ENCODE measurements at regions not wholly inside any gene's neighbourhood (a gene's known extent, or its start where the extent isn't known, plus 50 kb on each side); places are given as distances from the start of the nearest gene placed in this dataset.

DNA sequence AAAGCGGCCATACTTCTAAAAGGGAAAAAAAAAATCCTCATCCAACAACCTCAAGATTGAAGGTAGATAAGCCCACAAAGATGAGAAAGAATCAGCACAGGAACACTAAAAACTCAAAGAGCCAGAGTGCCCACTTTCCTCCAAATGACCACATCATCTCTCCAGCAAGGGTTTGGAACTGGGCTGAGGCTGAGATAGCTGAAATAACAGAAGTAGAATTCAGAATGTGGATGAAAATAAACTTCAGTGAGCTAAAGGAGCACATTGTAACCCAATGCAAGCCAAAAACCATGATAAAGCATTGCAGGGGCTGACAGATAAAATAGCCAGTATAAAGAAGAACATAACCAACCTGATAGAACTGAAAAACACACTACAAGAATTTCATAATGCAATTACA is 158.7 kb upstream of the UBE2E2 start:
- Histone ChIP-seq H3K4me1 (replicated peaks in 1 of 4; ENCODE audit: control insufficient read depth in 3 of 4, insufficient read depth in 4 of 4, low read length in 3 of 4) (0 out of 7 replicates have a peak, but pooled peaks cover 0 to under 1% (median 0%) of the 10 kb centered on the region in 4 experiments), H4K5ac (ENCODE audit: insufficient read length, low read depth, low read length) (no peak overlapping the region), H3K79me1 (ENCODE audit: low read depth, low read length) (no peaks in the 10 kb centered on the region), H3K4me2 (ENCODE audit: insufficient read depth in 1 of 2, low read depth in 2 of 2, low read length in 2 of 2) (no peak overlapping the region), H3K36me3 (ENCODE audit: control insufficient read depth in 2 of 4, insufficient read depth in 4 of 4, low read length in 3 of 4) (no peaks in the 10 kb centered on the region), H3K56ac (replicated peaks; ENCODE audit: insufficient read length, low read depth, low read length) (no peak overlapping the region), H4K91ac (replicated peaks; ENCODE audit: insufficient read length, low read length) (no peak overlapping the region), H3K14ac (ENCODE audit: insufficient read length) (no peak overlapping the region), H3K4ac (replicated peaks; ENCODE audit: insufficient read length, low read depth, low read length) (no peak overlapping the region), H2BK15ac (ENCODE audit: low read length) (no peak overlapping the region), H2AK5ac (ENCODE audit: low read depth, low read length) (no peak overlapping the region), H2BK120ac (replicated peaks; ENCODE audit: low read depth, low read length) (no peak overlapping the region), H2BK12ac (ENCODE audit: low read depth, low read length) (no peak overlapping the region), H4K8ac (ENCODE audit: extremely low read depth, insufficient read depth, low read length) (no peak overlapping the region; the same call in 1 of the 2 replicates), H3K9ac (replicated peaks in 1 of 4; ENCODE audit: extremely low read depth in 1 of 4, low read depth in 3 of 4, low read length in 3 of 4) (no peak overlapping the region), H3K9me3 (ENCODE audit: insufficient read depth in 2 of 2, low read depth in 1 of 2, low read length in 1 of 2) (peaks cover 0 to 5% of the 10 kb centered on the region in 2 experiments; a peak in 1 of 4 replicates), H3K79me2 (ENCODE audit: control insufficient read depth in 1 of 2, insufficient read depth in 2 of 2, low read length in 2 of 2) (no peaks in the 10 kb centered on the region), H2AFZ (ENCODE audit: low read length) (no peak overlapping the region), H3K27me3 (replicated peaks in 1 of 4; ENCODE audit: control insufficient read depth in 3 of 4, extremely low read depth in 1 of 4, insufficient read depth in 3 of 4, low read length in 3 of 4) (no peaks in the 10 kb centered on the region), H2BK5ac (ENCODE audit: low read depth, low read length) (no peak overlapping the region), H4K20me1 (replicated peaks in 1 of 2; ENCODE audit: control insufficient read depth in 1 of 2, insufficient read depth in 2 of 2, low read length in 2 of 2) (no peaks in the 10 kb centered on the region), H3K23me2 (ENCODE audit: low read depth, low read length) (no peaks in the 10 kb centered on the region; the same call in 1 of the 2 replicates), H3K18ac (ENCODE audit: extremely low read depth, low read length) (no peak overlapping the region), H2BK20ac (ENCODE audit: low read length) (no peak overlapping the region), H3K23ac (ENCODE audit: insufficient read length) (no peak overlapping the region), H3K27ac (ENCODE audit: low read depth, low read length) (no peak overlapping the region), H3K4me3 (ENCODE audit: extremely low read depth in 1 of 4, insufficient read depth in 2 of 4, low read depth in 3 of 4, low read length in 4 of 4) (no peak overlapping the region)
- 95% methylated on average over 1 of the region's 1 CpG; no CpG with 5 or more reads in 1 of the 2 experiments for WGBS, 2 experiments (ENCODE audit: extremely low coverage in 1 of 2, insufficient coverage in 1 of 2, insufficient read length in 1 of 2, insufficient replicate concordance in 2 of 2, low coverage in 1 of 2, low lambda C conversion rate in 2 of 2, missing lambda C conversion rate in 1 of 2)
- CTCF ChIA-PET (ENCODE audit: partially characterized antibody) = interaction anchor here (0.8 kb wide), 1 partner anchor 82 kb away, joined by 6 read pairs; no protein-coding TSS in a partner anchor
- POLR2A ChIA-PET (ENCODE audit: partially characterized antibody) = no interaction called here
- FAIRE-seq = no peak
- no peak for DNase-seq (ENCODE audit: low read depth in 1 of 2, low spot score in 2 of 2)
- TF ChIP-seq KDM1A (IDR thresholded peaks at IDR 0.05; ENCODE audit: borderline replicate concordance, low read length) (no peak), RBBP5 (IDR thresholded peaks at IDR 0.05; ENCODE audit: borderline replicate concordance, low read depth, low read length) (no peak), KDM5A (IDR thresholded peaks at IDR 0.05; ENCODE audit: low read length) (no peak), TAF7 (optimal IDR thresholded peaks at IDR 0.05; ENCODE audit: borderline replicate concordance, low read depth, low read length) (no peak), TCF12 (IDR thresholded peaks at IDR 0.05; ENCODE audit: low read depth, low read length) (no peak), HDAC6 (IDR thresholded peaks at IDR 0.05; ENCODE audit: low read depth, low read length) (no peak), SP4 (IDR thresholded peaks at IDR 0.05; ENCODE audit: low read length) (no peak), CHD2 (IDR thresholded peaks at IDR 0.05; ENCODE audit: low read length) (no peak)
- TF ChIP-seq, protein P1, sequence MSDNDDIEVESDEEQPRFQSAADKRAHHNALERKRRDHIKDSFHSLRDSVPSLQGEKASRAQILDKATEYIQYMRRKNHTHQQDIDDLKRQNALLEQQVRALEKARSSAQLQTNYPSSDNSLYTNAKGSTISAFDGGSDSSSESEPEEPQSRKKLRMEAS (IDR thresholded peaks at IDR 0.05) = no peak
- TF ChIP-seq, protein P2, sequence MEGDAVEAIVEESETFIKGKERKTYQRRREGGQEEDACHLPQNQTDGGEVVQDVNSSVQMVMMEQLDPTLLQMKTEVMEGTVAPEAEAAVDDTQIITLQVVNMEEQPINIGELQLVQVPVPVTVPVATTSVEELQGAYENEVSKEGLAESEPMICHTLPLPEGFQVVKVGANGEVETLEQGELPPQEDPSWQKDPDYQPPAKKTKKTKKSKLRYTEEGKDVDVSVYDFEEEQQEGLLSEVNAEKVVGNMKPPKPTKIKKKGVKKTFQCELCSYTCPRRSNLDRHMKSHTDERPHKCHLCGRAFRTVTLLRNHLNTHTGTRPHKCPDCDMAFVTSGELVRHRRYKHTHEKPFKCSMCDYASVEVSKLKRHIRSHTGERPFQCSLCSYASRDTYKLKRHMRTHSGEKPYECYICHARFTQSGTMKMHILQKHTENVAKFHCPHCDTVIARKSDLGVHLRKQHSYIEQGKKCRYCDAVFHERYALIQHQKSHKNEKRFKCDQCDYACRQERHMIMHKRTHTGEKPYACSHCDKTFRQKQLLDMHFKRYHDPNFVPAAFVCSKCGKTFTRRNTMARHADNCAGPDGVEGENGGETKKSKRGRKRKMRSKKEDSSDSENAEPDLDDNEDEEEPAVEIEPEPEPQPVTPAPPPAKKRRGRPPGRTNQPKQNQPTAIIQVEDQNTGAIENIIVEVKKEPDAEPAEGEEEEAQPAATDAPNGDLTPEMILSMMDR (IDR thresholded peaks at IDR 0.05; ENCODE audit: control extremely low read depth in 1 of 3, insufficient read depth in 1 of 3, low read depth in 1 of 3, low read length in 3 of 3) = no peak
- TF ChIP-seq, protein P3, sequence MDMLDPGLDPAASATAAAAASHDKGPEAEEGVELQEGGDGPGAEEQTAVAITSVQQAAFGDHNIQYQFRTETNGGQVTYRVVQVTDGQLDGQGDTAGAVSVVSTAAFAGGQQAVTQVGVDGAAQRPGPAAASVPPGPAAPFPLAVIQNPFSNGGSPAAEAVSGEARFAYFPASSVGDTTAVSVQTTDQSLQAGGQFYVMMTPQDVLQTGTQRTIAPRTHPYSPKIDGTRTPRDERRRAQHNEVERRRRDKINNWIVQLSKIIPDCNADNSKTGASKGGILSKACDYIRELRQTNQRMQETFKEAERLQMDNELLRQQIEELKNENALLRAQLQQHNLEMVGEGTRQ (IDR thresholded peaks at IDR 0.05; ENCODE audit: low read length) = no peak

Measured in H1 (cell line).